ENCODE measurements at regions not wholly inside any gene's neighbourhood (a gene's known extent, or its start where the extent isn't known, plus 50 kb on each side); places are given as distances from the start of the nearest gene placed in this dataset.

GRCh38 chr3:182575941-182576340 lies 217.4 kb upstream of the ATP11B start:
- FAIRE-seq (no peak), DNase-seq (ENCODE audit: extremely low spot score, insufficient read length, low read depth) (no peak)

DNA sequence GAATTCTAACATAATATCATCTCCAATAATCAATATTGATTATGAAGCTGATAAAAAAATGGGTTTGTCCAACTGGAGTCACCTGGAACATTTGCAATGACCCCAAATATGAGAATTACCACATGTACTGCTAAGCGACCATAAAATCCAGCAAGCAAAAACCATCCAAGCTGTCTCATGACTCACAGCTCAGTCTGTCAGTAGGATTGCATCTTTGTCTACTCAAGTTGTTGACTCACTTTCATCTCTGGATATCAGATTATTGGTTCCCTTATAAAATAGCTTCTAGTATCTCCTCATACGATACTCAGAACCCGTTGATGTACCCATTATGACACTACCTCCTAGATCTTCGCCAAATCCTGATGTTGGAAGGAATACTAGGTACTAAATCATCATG lies 209.8 kb upstream of the ATP11B start:
- FAIRE-seq = no peak
- no peak for DNase-seq (ENCODE audit: extremely low spot score, insufficient read length, low read depth)

DNA sequence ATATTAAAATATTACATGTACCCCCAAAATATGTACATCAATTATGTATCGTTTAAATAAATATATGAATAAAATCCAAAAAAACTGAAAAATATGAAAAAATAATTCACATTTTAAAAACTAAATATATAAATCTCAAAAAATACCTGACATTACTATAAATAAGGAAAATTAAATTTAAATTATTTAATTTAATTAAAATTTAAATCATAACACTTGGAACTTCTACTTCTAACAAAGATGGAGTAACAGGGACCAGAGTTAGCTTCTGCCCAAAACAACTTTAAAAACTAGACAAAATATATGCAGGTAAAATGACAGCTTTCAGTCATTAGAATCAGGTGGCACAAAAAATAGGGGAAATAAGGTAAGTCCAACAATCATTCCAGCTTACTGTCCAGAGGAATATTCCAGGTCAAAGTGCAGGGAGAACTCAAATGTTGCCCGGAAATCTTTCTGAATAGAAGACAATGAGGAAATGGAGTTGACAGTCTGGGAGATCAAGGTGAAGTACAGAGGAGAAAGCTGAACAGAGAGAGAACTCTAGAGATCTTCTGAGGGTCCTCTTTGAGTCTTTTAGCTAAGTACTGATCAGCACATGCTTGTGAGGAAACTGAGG lies 207.7 kb upstream of the ATP11B start:
- DNase-seq (ENCODE audit: extremely low spot score, insufficient read length, low read depth) = no peak
- no peak for FAIRE-seq

- FAIRE-seq (no peak), DNase-seq (ENCODE audit: extremely low spot score, insufficient read length, low read depth) (no peak)
Measured at GRCh38 chr3:182592747-182593146, 200.6 kb upstream of the ATP11B start.

DNA sequence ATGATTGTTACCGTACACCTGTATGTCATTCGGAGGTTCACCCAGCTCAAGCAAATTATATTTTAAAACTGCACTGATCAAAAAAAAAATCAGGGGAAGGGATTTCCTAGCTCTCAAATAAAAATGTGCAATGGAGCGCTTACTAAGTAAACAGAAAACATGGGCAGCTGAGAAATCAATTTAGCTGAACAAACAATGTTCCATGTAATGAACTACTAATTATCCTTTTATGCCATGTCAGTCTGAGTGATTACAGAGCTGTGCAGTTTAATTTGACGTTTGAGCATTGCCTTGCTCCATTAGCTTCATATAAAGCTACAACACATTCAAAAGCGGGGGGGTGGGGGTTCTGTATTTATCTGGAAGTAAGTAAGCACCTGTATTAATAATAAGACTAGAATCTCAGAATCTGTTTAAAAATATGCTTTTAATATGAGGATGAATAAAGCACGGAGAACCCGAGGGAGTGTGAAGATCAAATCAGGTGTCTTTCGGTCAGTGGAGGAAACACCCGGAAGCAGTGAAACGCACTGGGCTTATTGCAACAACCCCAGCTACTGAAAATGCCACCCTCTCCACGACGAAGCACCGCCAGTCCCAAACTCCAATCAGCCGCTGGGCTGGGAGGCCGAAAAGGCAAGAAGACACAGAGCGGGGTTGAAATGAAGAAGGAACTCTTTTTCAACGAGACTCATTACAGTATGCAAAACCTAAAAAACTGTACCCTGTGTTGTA lies 196.5 kb upstream of the ATP11B start:
- DNase-seq (ENCODE audit: extremely low spot score, insufficient read length, low read depth) = no peak
- FAIRE-seq = no peak

DNA sequence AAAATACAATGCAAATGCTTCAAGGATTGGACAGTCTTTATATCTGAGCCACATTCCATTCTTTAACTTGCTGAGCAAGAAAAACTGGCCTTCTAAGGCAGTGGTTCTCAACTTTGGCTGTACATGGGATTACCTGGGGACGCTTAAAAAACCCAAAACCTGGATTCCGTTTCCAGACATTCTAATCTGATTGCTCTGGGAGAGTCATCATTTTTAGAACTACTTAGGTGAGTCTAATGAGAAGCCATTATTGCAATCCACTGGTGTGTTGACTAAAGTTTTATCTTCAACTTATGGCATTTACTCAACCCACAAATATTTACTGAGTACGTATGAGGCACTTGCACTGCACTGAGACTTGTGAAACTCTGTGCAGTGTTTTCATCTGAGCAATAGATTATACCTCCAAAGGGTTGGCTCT lies 195.7 kb upstream of the ATP11B start:
- no peak for DNase-seq (ENCODE audit: extremely low spot score, insufficient read length, low read depth)
- no peak for FAIRE-seq

DNA sequence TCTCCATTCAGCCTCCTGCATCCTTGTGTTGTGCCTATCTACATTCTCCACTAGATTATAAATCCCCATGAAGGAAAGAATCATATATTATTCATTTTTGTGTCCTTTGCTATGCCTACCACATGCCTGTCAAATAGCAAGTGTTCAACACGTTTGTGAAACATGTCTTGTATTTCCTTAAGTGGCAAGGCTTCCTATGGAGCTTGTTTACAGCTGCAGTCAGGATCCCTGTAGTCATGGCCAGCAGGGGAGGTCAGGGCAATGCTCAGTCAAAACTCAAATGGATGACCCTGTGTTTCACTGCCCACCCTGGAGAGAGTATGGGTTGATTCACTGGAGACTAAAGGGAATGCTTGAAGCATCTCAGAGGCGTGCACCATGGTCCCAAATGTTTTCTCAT lies 191.7 kb upstream of the ATP11B start:
- no peak for FAIRE-seq
- DNase-seq (ENCODE audit: extremely low spot score, insufficient read length, low read depth) = no peak

GRCh38 chr3:182603501-182603900 lies 189.8 kb upstream of the ATP11B start:
- DNase-seq (ENCODE audit: extremely low spot score, insufficient read length, low read depth) (no peak), FAIRE-seq (no peak)

GRCh38 chr3:182605882-182606611 lies 187.3 kb upstream of the ATP11B start:
- DNase-seq (ENCODE audit: extremely low spot score, insufficient read length, low read depth) = no peak
- FAIRE-seq = no peak

- DNase-seq (ENCODE audit: extremely low spot score, insufficient read length, low read depth) (no peak), FAIRE-seq (no peak)
Measured at GRCh38 chr3:182606905-182607504, 186.3 kb upstream of the ATP11B start.

DNA sequence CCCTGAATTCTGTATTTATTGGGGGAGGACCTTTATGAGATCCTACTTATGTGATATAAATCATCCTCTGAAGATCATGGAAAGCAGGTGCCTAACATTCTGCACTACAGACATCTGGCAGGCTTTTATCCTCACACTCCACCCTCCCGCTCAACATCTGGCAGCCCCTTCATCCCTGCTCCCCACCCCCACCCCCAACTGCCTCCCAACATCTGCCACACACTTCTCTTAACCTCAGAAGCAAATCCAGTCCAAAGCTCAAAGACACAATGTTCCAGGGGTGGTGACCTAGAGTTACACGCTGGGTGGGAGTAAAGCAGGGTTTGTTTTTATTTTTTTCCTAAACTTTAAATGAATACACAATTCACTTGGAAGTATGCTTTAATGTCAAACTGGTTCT lies 184.5 kb upstream of the ATP11B start:
- FAIRE-seq = no peak

GRCh38 chr3:182609575-182610156 lies 183.6 kb upstream of the ATP11B start:
- DNase-seq (ENCODE audit: extremely low spot score, insufficient read length, low read depth) (no peak), FAIRE-seq (no peak)

More for the DNA sequence above, 184.5 kb upstream of the ATP11B start:
- DNase-seq (ENCODE audit: extremely low spot score, insufficient read length, low read depth) = no peak

DNA sequence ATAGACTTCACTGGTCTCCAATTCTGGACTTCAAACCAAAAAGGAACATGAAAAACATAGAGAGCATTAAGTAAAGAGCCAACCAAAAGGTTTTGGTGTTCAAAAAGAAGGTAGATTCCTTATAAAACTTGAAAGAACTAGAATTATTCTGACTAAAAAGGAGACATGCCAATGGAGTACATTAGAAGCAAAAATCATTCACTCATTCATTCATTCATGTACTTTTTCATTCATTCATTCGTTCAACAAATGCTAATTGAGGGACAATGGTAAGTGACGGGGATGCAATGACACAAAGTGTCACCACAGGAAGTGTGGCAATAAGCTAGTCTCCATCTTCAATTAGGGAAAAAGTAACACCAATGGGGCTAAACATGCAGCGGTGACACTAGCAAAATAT lies 181.0 kb upstream of the ATP11B start:
- DNase-seq (ENCODE audit: extremely low spot score, insufficient read length, low read depth) = no peak
- FAIRE-seq = no peak

GRCh38 chr3:182617500-182617899 lies 175.8 kb upstream of the ATP11B start:
- DNase-seq (ENCODE audit: extremely low spot score, insufficient read length, low read depth) (no peak), FAIRE-seq (no peak)

GRCh38 chr3:182618085-182618732 lies 175.1 kb upstream of the ATP11B start:
- FAIRE-seq = no peak
- no peak for DNase-seq (ENCODE audit: extremely low spot score, insufficient read length, low read depth)

- FAIRE-seq = no peak
- no peak for DNase-seq (ENCODE audit: extremely low spot score, insufficient read length, low read depth)
Measured at GRCh38 chr3:182618981-182619591, 174.2 kb upstream of the ATP11B start.

- FAIRE-seq = no peak
- DNase-seq (ENCODE audit: extremely low spot score, insufficient read length, low read depth) = no peak
Measured at GRCh38 chr3:182620723-182621434, 172.4 kb upstream of the ATP11B start.

DNA sequence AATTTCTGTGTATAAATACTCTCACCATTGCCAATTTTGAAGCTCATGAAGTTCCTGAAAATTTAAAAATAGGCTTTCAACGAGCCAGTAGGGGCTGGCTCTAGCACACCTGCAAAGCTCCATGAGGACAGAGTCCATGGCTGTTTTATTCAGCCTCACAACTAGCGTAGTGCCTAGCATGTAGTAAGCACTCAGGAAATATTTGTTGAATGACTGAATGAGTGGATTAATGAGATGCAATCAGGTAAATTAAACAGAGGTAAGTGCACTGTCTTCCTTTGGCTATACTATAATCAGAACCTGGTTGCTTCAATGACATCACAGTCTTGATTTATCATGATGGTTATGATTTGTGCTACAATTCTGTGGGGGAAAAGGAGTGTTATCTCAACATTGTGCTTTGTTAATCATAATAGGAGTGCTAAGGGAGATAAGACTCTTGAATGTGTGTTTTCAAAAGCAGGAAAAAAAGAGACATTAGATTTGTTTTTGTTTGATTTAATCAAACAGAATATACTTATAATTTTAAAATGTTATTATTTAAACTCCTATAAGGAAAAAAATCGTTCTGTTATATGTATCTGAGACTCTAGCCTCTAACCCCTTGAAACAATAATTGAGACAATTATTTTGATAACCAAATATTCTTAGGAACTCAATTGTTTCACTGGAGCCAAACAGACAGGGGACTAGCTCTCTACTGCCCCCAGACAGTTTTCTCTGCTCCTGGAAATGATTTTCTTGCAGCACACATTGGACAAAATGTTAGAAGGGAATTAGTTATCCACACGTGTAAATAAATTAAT lies 171.7 kb upstream of the ATP11B start:
- FAIRE-seq (no peak), DNase-seq (ENCODE audit: extremely low spot score, insufficient read length, low read depth) (no peak)

Data from GM18507 (cell line).